ENCODE measurements at regions not wholly inside any gene's neighbourhood (a gene's known extent, or its start where the extent isn't known, plus 50 kb on each side); places are given as distances from the start of the nearest gene placed in this dataset.
"Not testable (repeated sequence)": the region's sequence is repeated elsewhere in the genome, so short reads cannot be mapped to it uniquely, and the experiment has no call there.

GRCh38 chr12:126027825-126028224 is 962.6 kb downstream of the AACS start:
- TF ChIP-seq CTCF (IDR thresholded peaks at IDR 0.05; ENCODE audit: insufficient read depth, missing control alignments) = no peak
- FAIRE-seq (no peak), DNase-seq (ENCODE audit: insufficient read length, low spot score) (no peak)

GRCh38 chr12:126030573-126030972 is 965.3 kb downstream of the AACS start:
- no peak for TF ChIP-seq CTCF (IDR thresholded peaks at IDR 0.05; ENCODE audit: insufficient read depth, missing control alignments)
- FAIRE-seq = no peak

GRCh38 chr12:126033751-126034150 is 968.5 kb downstream of the AACS start:
- no peak for TF ChIP-seq CTCF (IDR thresholded peaks at IDR 0.05; ENCODE audit: insufficient read depth, missing control alignments)
- no peak for FAIRE-seq
- no peak for DNase-seq (ENCODE audit: insufficient read length, low spot score)

More at GRCh38 chr12:126030573-126030972, 965.3 kb downstream of the AACS start:
- DNase-seq (ENCODE audit: insufficient read length, low spot score) = no peak

GRCh38 chr12:126036348-126036747 is 971.1 kb downstream of the AACS start:
- no peak for TF ChIP-seq CTCF (IDR thresholded peaks at IDR 0.05; ENCODE audit: insufficient read depth, missing control alignments)
- DNase-seq (ENCODE audit: insufficient read length, low spot score) = no peak

GRCh38 chr12:126038434-126038833 is 973.2 kb downstream of the AACS start:
- DNase-seq (ENCODE audit: insufficient read length, low spot score) = no peak
- no peak for TF ChIP-seq CTCF (IDR thresholded peaks at IDR 0.05; ENCODE audit: insufficient read depth, missing control alignments)
- no peak for FAIRE-seq

More at GRCh38 chr12:126036348-126036747, 971.1 kb downstream of the AACS start:
- FAIRE-seq = no peak

GRCh38 chr12:126040307-126040706 is 975.1 kb downstream of the AACS start:
- DNase-seq (ENCODE audit: insufficient read length, low spot score) (no peak), FAIRE-seq (no peak)
- no peak for TF ChIP-seq CTCF (IDR thresholded peaks at IDR 0.05; ENCODE audit: insufficient read depth, missing control alignments)

- TF ChIP-seq CTCF (IDR thresholded peaks at IDR 0.05; ENCODE audit: insufficient read depth, missing control alignments) = no peak
- FAIRE-seq = no peak
- DNase-seq (ENCODE audit: insufficient read length, low spot score) = no peak
Observed at GRCh38 chr12:126042286-126042685, 977.1 kb downstream of the AACS start.

GRCh38 chr12:126049501-126049900 is 984.3 kb downstream of the AACS start:
- not testable (repeated sequence) for DNase-seq (ENCODE audit: insufficient read length, low spot score); FAIRE-seq
